HCT116 (cell line): ENCODE measurements at regions not wholly inside any gene's neighbourhood (a gene's known extent, or its start where the extent isn't known, plus 50 kb on each side); places are given as distances from the start of the nearest gene placed in this dataset.

Experiments
- ATAC-seq: fragments of 200-7000 bp; cut with Tn5 transposase; 2 replicates; pipeline ENCODE4 v1.9.1; 2020; ENCODE audit warnings: mild to moderate bottlenecking, moderate library complexity
- BruUV-seq: library from RNA; stranded (reverse); fragments of 400-500 nt; replicated peaks from 2 replicates; lab custom pipeline; 2021; lab: Mats Ljungman, UMichigan
- CTCF ChIA-PET: fragments of 300-600 bp; sonication (Branson Sonifier 250); formaldehyde crosslinking; loops from one replicate; lab custom pipeline; 2021; ENCODE audit warnings: antibody characterized with exemption; lab: Charles Lee
- POLR2A ChIA-PET: fragments of 300-600, 350-600 bp; sonication (Branson Sonifier 250); formaldehyde crosslinking; loops from one replicate; lab custom pipeline; 2021; ENCODE audit warnings: antibody characterized with exemption; lab: Charles Lee
- RAD21 ChIA-PET, 2 experiments: fragments of 300-600 bp; sonication (Branson Sonifier 250); formaldehyde crosslinking; loops; one replicate each; lab custom pipeline; 2023; ENCODE audit warnings: low total read pairs in 2 of 2; ENCODE audit not compliant: uncharacterized antibody in 2 of 2, unreplicated experiment in 2 of 2, low non-redundant PET in 1 of 2; lab: Charles Lee
- DNase-seq: peaks from one replicate; pipeline ENCODE4 v3.0.0-alpha.2; 2010; ENCODE audit warnings: low read depth, low spot score
- H2AFZ ChIP-seq: fragments of 200-600 bp; shearing (Covaris generic), sonication (generic); 2 replicates; pipeline ENCODE4 v1.6.1; 2017; ENCODE audit warnings: low read depth, mixed run types, mixed read lengths, antibody characterized with exemption, low read length; ENCODE audit not compliant: poor library complexity, severe bottlenecking
- H3K27ac ChIP-seq: 2 replicates; pipeline ENCODE4 v1.5.1; 2012; ENCODE audit warnings: low read depth, low read length
- H3K27me3 ChIP-seq: fragments of 200-600 bp; sonication (generic); 2 replicates; pipeline ENCODE4 v1.6.1; 2016; ENCODE audit warnings: mixed run types, low read length, mixed read lengths; ENCODE audit not compliant: insufficient read depth
- H3K36me3 ChIP-seq, 2 experiments: fragments of 200-500 bp in 1 of 2; fragments of 200-600 bp in 1 of 2; sonication (Bioruptor generic) in 1 of 2; sonication (generic) in 1 of 2; 2 replicates each; pipeline versions ENCODE4 v1.5.1 to v1.6.1; 2014 to 2016; ENCODE audit warnings: low read length in 2 of 2, inconsistent platforms in 1 of 2, mixed read lengths in 1 of 2, mixed run types in 1 of 2; ENCODE audit not compliant: insufficient read depth in 2 of 2, control insufficient read depth in 1 of 2
- H3K4me1 ChIP-seq, 2 experiments: fragments of 200-600 bp in 1 of 2; sonication (generic) in 1 of 2; 2 replicates each; pipeline versions ENCODE4 v1.5.1 to v1.6.1; 2012 to 2017; ENCODE audit warnings: low read length in 2 of 2, inconsistent platforms in 1 of 2, mild to moderate bottlenecking in 1 of 2, mixed read lengths in 1 of 2, mixed run types in 1 of 2, moderate library complexity in 1 of 2; ENCODE audit not compliant: insufficient read depth in 2 of 2, control insufficient read depth in 1 of 2
- H3K4me2 ChIP-seq: fragments of 200-600 bp; sonication (generic); 2 replicates; pipeline ENCODE4 v1.6.1; 2017; ENCODE audit warnings: mixed run types, low read length, mixed read lengths
- H3K4me3 ChIP-seq, 2 experiments: fragments of 200-600 bp in 1 of 2; sonication (generic) in 1 of 2; replicated peaks in 1 of 2; 2 replicates each; pipeline ENCODE4 v1.5.1; 2011 to 2016; ENCODE audit warnings: low read length in 2 of 2, control low read depth in 1 of 2, low read depth in 1 of 2, mild to moderate bottlenecking in 1 of 2, mixed read lengths in 1 of 2, mixed run types in 1 of 2
- H3K79me2 ChIP-seq: fragments of 200-600 bp; sonication (generic); 2 replicates; pipeline ENCODE4 v1.6.1; 2017; ENCODE audit warnings: mild to moderate bottlenecking, mixed run types, low read length, moderate library complexity, mixed read lengths; ENCODE audit not compliant: insufficient read depth
- H3K9ac ChIP-seq: fragments of 200-600 bp; sonication (generic); 2 replicates; pipeline ENCODE4 v1.6.1; 2016; ENCODE audit warnings: low read length, mixed read lengths
- H3K9me2 ChIP-seq: fragments of 200-600 bp; sonication (generic), shearing (Covaris generic); 2 replicates; pipeline ENCODE4 v1.6.1; 2017; ENCODE audit warnings: mixed run types, mild to moderate bottlenecking, moderate library complexity; ENCODE audit not compliant: insufficient read depth
- H3K9me3 ChIP-seq, 2 experiments: fragments of 200-500 bp in 1 of 2; fragments of 200-600 bp in 1 of 2; sonication (Bioruptor generic) in 1 of 2; sonication (generic) in 1 of 2; 2 replicates each; pipeline ENCODE4 v1.6.1; 2014 to 2017; ENCODE audit warnings: low read length in 2 of 2, mixed read lengths in 2 of 2, inconsistent platforms in 1 of 2, low read depth in 1 of 2, mild to moderate bottlenecking in 1 of 2, mixed run types in 1 of 2, moderate library complexity in 1 of 2; ENCODE audit not compliant: control insufficient read depth in 1 of 2, insufficient read depth in 1 of 2
- H4K20me1 ChIP-seq: fragments of 200-600 bp; sonication (generic), shearing (Covaris generic); 2 replicates; pipeline ENCODE4 v1.6.1; 2017; ENCODE audit warnings: mixed run types, mild to moderate bottlenecking, moderate library complexity; ENCODE audit not compliant: insufficient read depth
- CEBPB ChIP-seq: IDR thresholded peaks from 2 replicates; pipeline ENCODE4 v1.6.1; 2012; ENCODE audit warnings: low read depth
- EZH2phosphoT487 ChIP-seq: fragments of 200-600 bp; IDR thresholded peaks from 2 replicates; pipeline ENCODE4 v1.6.1; 2018; ENCODE audit warnings: antibody characterized with exemption, borderline replicate concordance
- FOSL1 ChIP-seq: IDR thresholded peaks from 2 replicates; pipeline ENCODE4 v1.6.1; 2012; ENCODE audit warnings: low read depth
- POLR2AphosphoS5 ChIP-seq: IDR thresholded peaks from 2 replicates; pipeline ENCODE4 v1.6.1; 2011; ENCODE audit warnings: mild to moderate bottlenecking, low read depth, low read length, moderate library complexity
- REST ChIP-seq: IDR thresholded peaks from 2 replicates; pipeline ENCODE4 v1.6.1; 2012; ENCODE audit warnings: low read depth
- SIN3A ChIP-seq: IDR thresholded peaks from 2 replicates; pipeline ENCODE4 v1.6.1; 2012; ENCODE audit warnings: low read depth
- SP1 ChIP-seq: IDR thresholded peaks from 2 replicates; pipeline ENCODE4 v1.6.1; 2012; ENCODE audit warnings: low read depth
- TCF7L2 ChIP-seq: IDR thresholded peaks from 2 replicates; pipeline ENCODE4 v1.7.0; 2011; ENCODE audit warnings: borderline replicate concordance, inconsistent platforms; ENCODE audit not compliant: insufficient read depth, insufficient read length; ENCODE audit errors: extremely low read depth
- intact Hi-C: fragments of 100-400 bp; cut with micrococcal nuclease; formaldehyde crosslinking; loops from 2 replicates; pipeline ENCODE4 v1.10.0; 2022

DNA sequence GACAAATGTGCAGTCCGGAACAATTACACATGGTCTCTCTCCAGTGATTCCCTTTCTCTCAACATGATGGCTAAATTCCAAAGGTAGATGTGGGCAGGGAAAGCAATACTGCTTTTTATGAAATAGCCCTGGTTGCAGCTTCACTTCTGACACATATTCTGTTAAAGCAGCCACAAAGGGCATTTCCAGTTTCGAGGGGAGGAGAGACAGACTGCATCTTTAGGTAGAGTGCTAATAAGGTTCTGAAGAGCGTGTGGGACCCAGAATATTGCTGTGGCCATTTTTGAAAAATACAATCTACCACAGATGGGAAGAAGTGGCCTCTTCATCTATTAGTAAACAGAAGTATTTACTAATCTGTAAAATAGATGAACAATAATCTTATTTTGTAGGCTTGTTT lies 139.3 kb upstream of the PEX5L start:
- no peak overlapping the region for H3K27ac ChIP-seq
- H3K79me2 ChIP-seq = no peaks in the 10 kb centered on the region
- H3K4me2 ChIP-seq = no peak overlapping the region
- ATAC-seq (no peak), DNase-seq (no peak)
- H3K9me2 ChIP-seq = no peaks in the 10 kb centered on the region
- intact Hi-C loops = no loop called here
- H4K20me1 ChIP-seq = no peaks in the 10 kb centered on the region
- H3K36me3 ChIP-seq = no peaks in the 10 kb centered on the region
- ChIA-PET CTCF (no interaction called here), POLR2A (no interaction called here), RAD21 (no interaction called here)
- H3K9me3 ChIP-seq = no peaks in the 10 kb centered on the region
- H2AFZ ChIP-seq = no peak overlapping the region
- no peak overlapping the region for H3K4me3 ChIP-seq
- no peaks in the 10 kb centered on the region for H3K4me1 ChIP-seq
- H3K9ac ChIP-seq = no peak overlapping the region
- no TSS peak for BruUV-seq
- no peak for TF ChIP-seq CEBPB
- no peak for TF ChIP-seq EZH2phosphoT487
- no peak for TF ChIP-seq FOSL1
- no peak for TF ChIP-seq POLR2AphosphoS5
- no peak for TF ChIP-seq SP1
- no peak for TF ChIP-seq TCF7L2
- TF ChIP-seq SIN3A = no peak
- no peak for TF ChIP-seq REST
- peaks cover 8% of the 10 kb centered on the region for H3K27me3 ChIP-seq
